Endodermal cell (in vitro differentiated cells): ENCODE measurements at regions not wholly inside any gene's neighbourhood (a gene's known extent, or its start where the extent isn't known, plus 50 kb on each side); places are given as distances from the start of the nearest gene placed in this dataset.
"Not testable (repeated sequence)": the region's sequence is repeated elsewhere in the genome, so short reads cannot be mapped to it uniquely, and the experiment has no call there.

Source experiments
- DNase-seq: peaks from one replicate; pipeline ENCODE4 v3.0.0-alpha.2; 2017
- H3K27ac ChIP-seq: 2 replicates; pipeline ENCODE4 v1.5.1; 2013; ENCODE audit warnings: mild to moderate bottlenecking, low read depth, low read length, moderate library complexity
- H3K27me3 ChIP-seq: 2 replicates; pipeline ENCODE4 v1.6.1; 2013; ENCODE audit warnings: mild to moderate bottlenecking, low read length, moderate library complexity; ENCODE audit not compliant: insufficient read depth, control insufficient read depth, poor library complexity, severe bottlenecking
- H3K36me3 ChIP-seq: 2 replicates; pipeline ENCODE4 v1.7.0; 2013; ENCODE audit warnings: mild to moderate bottlenecking, low read length, moderate library complexity; ENCODE audit not compliant: control insufficient read depth, insufficient read depth
- H3K4me1 ChIP-seq: one replicate; pipeline ENCODE4 v1.7.0; 2013; ENCODE audit warnings: low read length; ENCODE audit not compliant: control insufficient read depth, insufficient read depth
- H3K4me3 ChIP-seq: 2 replicates; pipeline ENCODE4 v1.5.1; 2013; ENCODE audit warnings: mild to moderate bottlenecking, low read length, moderate library complexity
- H3K9ac ChIP-seq: 2 replicates; pipeline ENCODE4 v1.6.1; 2013; ENCODE audit warnings: mild to moderate bottlenecking, low read length, moderate library complexity; ENCODE audit not compliant: poor library complexity, severe bottlenecking; ENCODE audit errors: extremely low read depth
- H3K9me3 ChIP-seq: 2 replicates; pipeline ENCODE4 v1.6.1; 2013; ENCODE audit warnings: mild to moderate bottlenecking, low read length, moderate library complexity; ENCODE audit not compliant: control insufficient read depth
- H3K27ac Mint-ChIP-seq: 2 replicates; pipeline ENCODE4 v1.8.0; 2020; ENCODE audit warnings: mixed read lengths
- H3K27me3 Mint-ChIP-seq: 2 replicates; pipeline ENCODE4 v1.8.0; 2021; ENCODE audit warnings: mild to moderate bottlenecking, mixed read lengths; ENCODE audit not compliant: insufficient read depth
- H3K36me3 Mint-ChIP-seq: 2 replicates; pipeline ENCODE4 v1.8.0; 2020; ENCODE audit warnings: low read depth, mixed read lengths
- H3K4me1 Mint-ChIP-seq: 2 replicates; pipeline ENCODE4 v1.8.0; 2020; ENCODE audit warnings: mixed read lengths
- H3K4me3 Mint-ChIP-seq: 2 replicates; pipeline ENCODE4 v1.8.0; 2020; ENCODE audit warnings: mild to moderate bottlenecking, moderate library complexity, mixed read lengths
- H3K9me3 Mint-ChIP-seq: 2 replicates; pipeline ENCODE4 v1.8.0; 2020; ENCODE audit warnings: mild to moderate bottlenecking, mixed read lengths
- CTCF ChIP-seq: fragments of 200-600 bp; sonication (generic); conservative IDR thresholded peaks from 2 replicates; pipeline ENCODE4 v1.5.0; 2021; ENCODE audit warnings: antibody characterized with exemption, mild to moderate bottlenecking
- WGBS, 2 experiments: methylation state at CpG; one replicate each; pipeline versions ENCODE4 v1.1.5 to v1.1.7; 2013; ENCODE audit warnings: missing lambda C conversion rate in 2 of 2, mixed read lengths in 1 of 2; ENCODE audit not compliant: insufficient coverage in 1 of 2, insufficient read length in 1 of 2; 5-methylcytosine and 5-hydroxymethylcytosine counted together

- Histone ChIP-seq H3K4me3 (peak overlapping the region; percentile 68), H3K9me3 (no peaks in the 10 kb centered on the region), H3K36me3 (no peaks in the 10 kb centered on the region), H3K9ac (no peak overlapping the region), H3K4me1 (peaks cover 15% of the 10 kb centered on the region), H3K27me3 (no peaks in the 10 kb centered on the region), H3K27ac (no peak overlapping the region)
- Mint-ChIP-seq H3K27ac (peak overlapping the region; percentile 94), H3K4me1 (peaks cover 69% of the 10 kb centered on the region), H3K9me3 (no peaks in the 10 kb centered on the region), H3K4me3 (no peak overlapping the region), H3K36me3 (no peaks in the 10 kb centered on the region), H3K27me3 (no peaks in the 10 kb centered on the region)
- 71 to 90% methylated on average over 2 to 8 of the region's 9 CpGs for WGBS, 2 experiments
- DNase-seq: peak; percentile 63
- peak; percentile 79 for TF ChIP-seq CTCF
Observed at GRCh38 chr6:28683945-28684538, 158.4 kb downstream of the GPX5 start.

GRCh38 chr6:28685960-28686359, 160.3 kb downstream of the GPX5 start:
- H3K27me3 Mint-ChIP-seq, H3K9ac ChIP-seq, H3K27me3 ChIP-seq, H3K9me3 Mint-ChIP-seq, DNase-seq, H3K36me3 Mint-ChIP-seq, H3K9me3 ChIP-seq, H3K27ac ChIP-seq, H3K36me3 ChIP-seq, H3K4me3 Mint-ChIP-seq, H3K27ac Mint-ChIP-seq, H3K4me3 ChIP-seq: not testable (repeated sequence)
- peaks cover 82% of the 10 kb centered on the region for H3K4me1 Mint-ChIP-seq
- H3K4me1 ChIP-seq: peaks cover 15% of the 10 kb centered on the region
- 80 to 91% methylated on average over 2 to 3 of the region's 3 CpGs for WGBS, 2 experiments

- H3K9ac ChIP-seq, H3K27ac Mint-ChIP-seq, H3K9me3 ChIP-seq: not testable (repeated sequence)
Observed at GRCh38 chr6:28686446-28687027, 160.9 kb downstream of the GPX5 start.

GRCh38 chr6:28687309-28687981, 161.8 kb downstream of the GPX5 start:
- H3K27me3 Mint-ChIP-seq, H3K9me3 ChIP-seq, H3K36me3 Mint-ChIP-seq, H3K27me3 ChIP-seq, H3K4me3 ChIP-seq, DNase-seq, H3K36me3 ChIP-seq, H3K27ac ChIP-seq, H3K9me3 Mint-ChIP-seq, H3K9ac ChIP-seq: not testable (repeated sequence)
- peaks cover 17% of the 10 kb centered on the region for H3K4me1 ChIP-seq
- Mint-ChIP-seq H3K4me1 (peaks cover 82% of the 10 kb centered on the region), H3K27ac (peak overlapping the region; percentile 76), H3K4me3 (peak overlapping the region; percentile 3)
- 71 to 82% methylated on average over 6 to 7 of the region's 7 CpGs for WGBS, 2 experiments

More at GRCh38 chr6:28686446-28687027, 160.9 kb downstream of the GPX5 start:
- H3K9me3 Mint-ChIP-seq, H3K36me3 Mint-ChIP-seq, H3K4me3 ChIP-seq, H3K36me3 ChIP-seq, H3K27ac ChIP-seq, H3K27me3 Mint-ChIP-seq, H3K4me3 Mint-ChIP-seq, H3K27me3 ChIP-seq: not testable (repeated sequence)
- H3K4me1 ChIP-seq: peaks cover 15% of the 10 kb centered on the region
- DNase-seq: peak; percentile 80
- TF ChIP-seq CTCF: peak; percentile 83
- H3K4me1 Mint-ChIP-seq: peaks cover 83% of the 10 kb centered on the region
- 6 to 16% methylated on average over 8 to 11 of the region's 11 CpGs for WGBS, 2 experiments

GRCh38 chr6:28691991-28692390, 166.3 kb downstream of the GPX5 start:
- not testable (repeated sequence) for H3K4me3 ChIP-seq, H3K36me3 ChIP-seq, H3K9me3 Mint-ChIP-seq, H3K36me3 Mint-ChIP-seq, H3K9ac ChIP-seq, H3K27me3 ChIP-seq, DNase-seq, H3K4me3 Mint-ChIP-seq, H3K9me3 ChIP-seq, H3K27ac ChIP-seq, H3K27ac Mint-ChIP-seq
- H3K27me3 Mint-ChIP-seq: peaks cover 28% of the 10 kb centered on the region
- peaks cover 11% of the 10 kb centered on the region for H3K4me1 ChIP-seq
- H3K4me1 Mint-ChIP-seq: peaks cover 75% of the 10 kb centered on the region
- WGBS, 2 experiments: 39 to 50% methylated on average over 3 to 4 of the region's 4 CpGs
